Omental fat pad (tissue), 3 donors: ENCODE measurements at regions not wholly inside any gene's neighbourhood (a gene's known extent, or its start where the extent isn't known, plus 50 kb on each side); places are given as distances from the start of the nearest gene placed in this dataset.
A peak's percentile ranks its signal among the peaks of the same experiment; 100 is the strongest.

Source experiments
- ATAC-seq: fragments of 150-250 bp; one replicate; pipeline ENCODE4 v1.9.1; 2016; ENCODE audit warnings: mild to moderate bottlenecking, moderate library complexity; ENCODE audit not compliant: low FRiP score
- DNase-seq: peaks from one replicate; pipeline ENCODE4 v3.0.0-alpha.2; 2019; ENCODE audit warnings: low spot score
- TF ChIP-seq, protein P1 (sequence below), 3 donors: fragments of 450-650 bp; IDR thresholded peaks; one replicate each; pipeline ENCODE4 v1.5.1; 2016 to 2017; ENCODE audit warnings: antibody characterized with exemption in 3 of 3, mild to moderate bottlenecking in 3 of 3, moderate library complexity in 2 of 3

DNA sequence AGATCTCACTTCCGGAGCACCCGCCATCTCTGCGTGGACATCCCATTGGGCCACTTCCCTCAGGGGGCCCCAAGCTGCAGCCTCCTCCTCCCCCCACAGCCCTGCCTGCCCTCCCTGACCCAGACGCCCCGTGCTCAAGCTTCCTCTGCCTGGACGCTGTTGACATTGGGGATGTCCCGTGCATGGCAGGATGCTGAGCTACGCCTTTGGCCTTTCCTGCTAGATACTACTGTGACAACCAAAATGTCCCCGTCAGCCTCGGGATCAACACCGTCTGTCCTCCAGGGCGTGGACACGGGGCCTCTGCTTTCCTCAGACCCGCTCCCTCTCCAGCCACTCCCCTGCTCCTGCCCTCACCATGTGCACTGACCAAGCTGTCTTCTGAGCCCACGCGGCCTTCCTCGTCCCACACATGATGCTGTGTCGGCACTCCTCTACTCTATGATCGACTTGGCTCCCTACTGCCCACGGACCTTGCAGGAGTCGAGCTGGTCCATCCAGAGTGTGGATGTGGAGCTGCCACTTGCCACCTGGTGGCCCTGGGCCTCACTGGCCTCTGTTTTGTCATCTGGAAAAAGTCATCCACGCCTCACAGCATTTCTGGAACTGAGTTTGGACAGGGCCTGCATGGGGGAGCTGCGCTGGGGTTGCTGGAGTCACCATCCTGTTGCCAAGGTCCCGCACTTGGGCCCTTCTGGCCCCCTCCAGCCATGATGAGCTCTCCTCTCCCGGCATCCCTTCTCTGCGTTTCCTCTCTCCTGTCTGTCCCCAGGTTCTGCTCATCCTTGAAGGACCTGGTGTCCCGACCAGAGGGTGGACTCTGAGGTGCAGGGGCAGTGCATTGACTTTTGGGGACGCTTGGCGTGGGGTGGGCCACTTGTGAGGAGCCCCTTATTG, 221.7 kb upstream of the CIBAR2 start:
- TF ChIP-seq, protein P1, sequence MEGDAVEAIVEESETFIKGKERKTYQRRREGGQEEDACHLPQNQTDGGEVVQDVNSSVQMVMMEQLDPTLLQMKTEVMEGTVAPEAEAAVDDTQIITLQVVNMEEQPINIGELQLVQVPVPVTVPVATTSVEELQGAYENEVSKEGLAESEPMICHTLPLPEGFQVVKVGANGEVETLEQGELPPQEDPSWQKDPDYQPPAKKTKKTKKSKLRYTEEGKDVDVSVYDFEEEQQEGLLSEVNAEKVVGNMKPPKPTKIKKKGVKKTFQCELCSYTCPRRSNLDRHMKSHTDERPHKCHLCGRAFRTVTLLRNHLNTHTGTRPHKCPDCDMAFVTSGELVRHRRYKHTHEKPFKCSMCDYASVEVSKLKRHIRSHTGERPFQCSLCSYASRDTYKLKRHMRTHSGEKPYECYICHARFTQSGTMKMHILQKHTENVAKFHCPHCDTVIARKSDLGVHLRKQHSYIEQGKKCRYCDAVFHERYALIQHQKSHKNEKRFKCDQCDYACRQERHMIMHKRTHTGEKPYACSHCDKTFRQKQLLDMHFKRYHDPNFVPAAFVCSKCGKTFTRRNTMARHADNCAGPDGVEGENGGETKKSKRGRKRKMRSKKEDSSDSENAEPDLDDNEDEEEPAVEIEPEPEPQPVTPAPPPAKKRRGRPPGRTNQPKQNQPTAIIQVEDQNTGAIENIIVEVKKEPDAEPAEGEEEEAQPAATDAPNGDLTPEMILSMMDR (IDR thresholded peaks at IDR 0.05): no peak
- DNase-seq: no peak
- ATAC-seq: no peak

DNA sequence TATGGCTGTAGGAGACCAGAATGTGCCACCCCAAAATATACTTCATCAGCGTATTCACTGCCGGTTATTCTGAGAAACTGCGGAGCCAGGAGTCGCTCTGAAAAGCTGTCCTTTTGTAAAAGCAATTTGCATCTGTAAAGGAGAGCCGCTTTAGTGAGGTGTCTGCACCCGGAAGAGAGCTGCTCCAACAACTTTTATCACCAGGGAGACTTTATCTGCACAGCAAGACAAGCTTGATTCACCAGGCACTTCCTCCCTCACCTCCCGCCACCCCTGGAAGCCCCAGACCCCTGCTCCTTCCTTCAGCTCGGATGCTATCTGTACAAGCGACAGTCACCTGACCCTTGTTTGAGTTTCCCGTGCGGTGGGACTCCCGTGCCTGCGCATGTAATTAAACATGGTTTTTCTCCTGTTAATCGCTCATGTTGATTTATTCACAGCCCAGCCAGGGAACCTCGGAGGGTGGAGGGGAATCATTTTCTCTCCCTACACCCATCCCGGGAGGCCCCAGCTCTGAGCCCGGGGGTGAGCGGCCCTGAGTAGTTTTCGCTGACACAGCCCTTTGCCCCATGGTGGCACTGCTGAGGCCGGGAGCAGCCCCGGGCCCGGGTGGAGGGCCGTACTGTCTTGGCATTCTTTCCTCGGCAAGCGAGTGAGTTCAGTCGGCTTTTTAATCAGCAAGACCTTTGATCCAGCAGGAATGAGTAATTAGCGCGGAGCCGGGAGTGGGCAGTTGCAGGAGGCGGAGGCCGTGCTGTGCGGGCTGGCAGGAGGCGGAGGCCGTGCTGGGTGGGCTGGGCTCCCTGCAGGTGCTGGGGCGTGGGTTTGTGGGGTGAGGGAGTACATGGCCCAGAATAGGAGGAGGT, 222.7 kb upstream of the CIBAR2 start:
- no peak for DNase-seq
- peak; percentile 55 for ATAC-seq
- TF ChIP-seq, protein P1 (IDR thresholded peaks at IDR 0.05): no peak

DNA sequence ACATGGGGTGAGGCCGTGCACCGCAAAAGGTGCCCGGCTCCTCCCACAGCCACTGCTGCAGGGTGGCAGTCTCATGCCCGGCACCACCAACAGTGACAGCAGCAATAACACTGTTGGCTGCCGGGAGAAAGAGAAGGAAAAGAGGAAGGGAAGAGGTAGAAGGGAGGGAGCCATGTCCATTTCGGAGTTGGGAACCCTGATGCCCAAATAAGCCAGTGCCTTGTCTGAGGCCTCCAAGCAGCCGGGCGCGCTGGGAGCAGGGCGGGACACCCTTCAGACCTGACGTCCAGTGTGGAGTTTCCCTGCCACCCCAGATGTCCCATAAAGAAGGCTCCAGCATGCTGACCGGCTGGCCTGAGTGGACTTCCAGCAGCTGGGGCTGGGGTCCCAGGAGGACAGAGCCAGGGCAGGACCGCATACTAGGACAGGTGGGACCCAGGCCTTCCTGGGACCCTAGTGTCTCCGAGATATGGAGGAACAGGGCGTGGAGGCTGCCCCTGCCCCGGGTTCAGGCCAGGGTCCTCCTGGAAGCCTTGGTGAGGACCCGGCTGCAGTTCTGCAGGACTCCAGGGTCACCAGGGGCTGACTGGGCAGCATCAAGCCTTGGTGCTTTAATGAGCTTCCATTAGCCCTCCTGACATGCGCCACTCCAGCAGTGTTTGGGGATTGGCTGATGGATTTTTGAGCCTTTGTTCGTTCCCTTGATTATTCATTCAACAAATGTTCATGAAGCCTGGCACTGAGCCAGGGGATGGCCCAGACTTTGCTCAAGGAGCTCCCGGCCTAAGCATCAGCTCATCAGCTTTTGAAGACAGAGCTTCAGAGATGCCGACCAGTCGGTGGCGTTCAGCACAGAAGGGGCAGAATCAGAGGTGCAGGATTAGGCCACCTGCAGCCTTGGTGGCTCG, 223.6 kb upstream of the CIBAR2 start:
- ATAC-seq: no peak

GRCh38 chr16:85337910-85338637, 225.8 kb upstream of the CIBAR2 start:
- TF ChIP-seq, protein P1 (IDR thresholded peaks at IDR 0.05): no peak
- DNase-seq (no peak), ATAC-seq (no peak)

More for the DNA sequence above, 223.6 kb upstream of the CIBAR2 start:
- DNase-seq: no peak
- TF ChIP-seq, protein P1 (IDR thresholded peaks at IDR 0.05): no peak

DNA sequence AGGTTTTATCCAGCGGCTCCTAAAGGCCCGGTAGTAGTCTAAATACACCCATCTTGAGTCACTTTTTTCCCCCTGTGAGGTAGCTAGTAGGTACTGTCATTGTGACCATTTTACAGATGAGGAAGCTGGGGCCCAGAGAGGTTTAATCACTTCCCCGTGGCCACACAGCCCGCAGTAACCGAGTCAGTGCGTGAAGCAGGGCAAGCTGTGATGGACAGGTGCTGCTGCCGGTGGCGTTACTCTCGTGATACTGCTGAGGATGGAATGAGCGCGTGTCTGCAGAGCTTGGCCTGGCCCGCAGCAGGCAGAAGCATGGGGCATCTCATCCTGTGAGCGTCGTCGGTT, 226.3 kb upstream of the CIBAR2 start:
- ATAC-seq (no peak), DNase-seq (no peak)
- TF ChIP-seq, protein P1 (IDR thresholded peaks at IDR 0.05): no peak
